NCI-H748 treated with DMSO at 0.1 percent for 48 hours (cell line): ENCODE measurements at regions not wholly inside any gene's neighbourhood (a gene's known extent, or its start where the extent isn't known, plus 50 kb on each side); places are given as distances from the start of the nearest gene placed in this dataset.
A peak's percentile ranks its signal among the peaks of the same experiment; 100 is the strongest.

Experiments used
- DNase-seq: peaks from one replicate; lab custom pipeline; 2025; lab: John Stamatoyannopoulos, UW

GRCh38 chr2:122639711-122640110 is 884.3 kb downstream of the TSN start:
- DNase-seq, result no peak

GRCh38 chr2:122643725-122644329 is 888.4 kb downstream of the TSN start:
- peak; percentile 93 for DNase-seq

- DNase-seq, result no peak
Observed at GRCh38 chr2:122651236-122651635, 895.8 kb downstream of the TSN start.

GRCh38 chr2:122651780-122652179 is 896.3 kb downstream of the TSN start:
- DNase-seq, result no peak

GRCh38 chr2:122652670-122653069 is 897.2 kb downstream of the TSN start:
- DNase-seq, result no peak

- no peak for DNase-seq
Observed at GRCh38 chr2:122656403-122656802, 901.0 kb downstream of the TSN start.

- DNase-seq, result no peak
Observed at GRCh38 chr2:122660786-122661634, 905.6 kb downstream of the TSN start.

GRCh38 chr2:122663620-122664019 is 908.2 kb downstream of the TSN start:
- DNase-seq, result no peak

GRCh38 chr2:122669627-122670026 is 914.2 kb downstream of the TSN start:
- no peak for DNase-seq

GRCh38 chr2:122670897-122671296 is 915.4 kb downstream of the TSN start:
- peak; percentile 20 for DNase-seq

- DNase-seq, result no peak
Observed at GRCh38 chr2:122680662-122681061, 925.2 kb downstream of the TSN start.

- DNase-seq, result no peak
Observed at GRCh38 chr2:122681626-122682025, 926.2 kb downstream of the TSN start.

GRCh38 chr2:122682356-122682755 is 926.9 kb downstream of the TSN start:
- no peak for DNase-seq

- DNase-seq, result no peak
Observed at GRCh38 chr2:122683018-122683417, 927.6 kb downstream of the TSN start.

GRCh38 chr2:122692400-122693083 is 937.1 kb downstream of the TSN start:
- peak; percentile 27 for DNase-seq

- no peak for DNase-seq
Observed at GRCh38 chr2:122697415-122697814, 942.0 kb downstream of the TSN start.

GRCh38 chr2:122703676-122704075 is 948.2 kb downstream of the TSN start:
- no peak for DNase-seq

- DNase-seq, result no peak
Observed at GRCh38 chr2:122704109-122704563, 948.7 kb downstream of the TSN start.

- no peak for DNase-seq
Observed at GRCh38 chr2:122705746-122706145, 950.3 kb downstream of the TSN start.

GRCh38 chr2:122706757-122707223 is 951.3 kb downstream of the TSN start:
- no peak for DNase-seq

GRCh38 chr2:122707224-122707824 is 951.9 kb downstream of the TSN start:
- DNase-seq, result no peak

GRCh38 chr2:122710049-122710448 is 954.6 kb downstream of the TSN start:
- DNase-seq, result no peak
